IMR-90 (cell line): ENCODE measurements at regions not wholly inside any gene's neighbourhood (a gene's known extent, or its start where the extent isn't known, plus 50 kb on each side); places are given as distances from the start of the nearest gene placed in this dataset.

Experiments
- ATAC-seq: fragments of 200-7000 bp; cut with Tn5 transposase; 2 replicates; pipeline ENCODE4 v1.9.1; 2020; ENCODE audit warnings: low read depth, mild to moderate bottlenecking, moderate library complexity
- BruUV-seq: library from RNA; stranded (reverse); fragments of 400-500 nt; replicated peaks from 2 replicates; lab custom pipeline; 2021; lab: Mats Ljungman, UMichigan
- CTCF ChIA-PET: fragments of 300-600 bp; formaldehyde crosslinking; extraction: SDS; loops from one replicate; lab custom pipeline; 2021; ENCODE audit warnings: antibody characterized with exemption; lab: Yijun Ruan, JAX
- POLR2A ChIA-PET: fragments of 300-600 bp; sonication (Branson Sonifier 250); formaldehyde crosslinking; loops from one replicate; lab custom pipeline; 2022; ENCODE audit warnings: antibody characterized with exemption; ENCODE audit not compliant: unreplicated experiment; lab: Charles Lee
- DNase-seq: peaks from one replicate; pipeline ENCODE4 v3.0.0; 2013
- H2AFZ ChIP-seq: replicated peaks from 2 replicates; pipeline ENCODE3; 2013; ENCODE audit warnings: low read length, mild to moderate bottlenecking; ENCODE audit not compliant: poor library complexity
- H2AK5ac ChIP-seq: 2 replicates; pipeline ENCODE4 v1.6.1; 2013; ENCODE audit warnings: low read depth, low read length, inconsistent platforms
- H2AK9ac ChIP-seq: replicated peaks from 2 replicates; pipeline ENCODE3; 2013; ENCODE audit warnings: mild to moderate bottlenecking, low read depth, low read length, moderate library complexity; ENCODE audit not compliant: poor library complexity
- H2BK120ac ChIP-seq: 2 replicates; pipeline ENCODE4 v1.6.1; 2013; ENCODE audit warnings: low read depth, low read length, inconsistent platforms
- H2BK15ac ChIP-seq: 3 replicates; pipeline ENCODE4 v1.6.1; 2013; ENCODE audit warnings: low read depth, low read length, inconsistent platforms
- H2BK20ac ChIP-seq: 2 replicates; pipeline ENCODE4 v1.6.1; 2013; ENCODE audit warnings: low read depth, mild to moderate bottlenecking, inconsistent platforms, low read length, moderate library complexity
- H2BK5ac ChIP-seq: 2 replicates; pipeline ENCODE4 v1.6.1; 2013; ENCODE audit warnings: mild to moderate bottlenecking, low read depth, low read length, inconsistent platforms; ENCODE audit not compliant: poor library complexity, severe bottlenecking
- H3K14ac ChIP-seq: replicated peaks from 2 replicates; pipeline ENCODE4 v1.6.1; 2013; ENCODE audit warnings: low read depth, low read length, inconsistent platforms
- H3K18ac ChIP-seq: 2 replicates; pipeline ENCODE4 v1.6.1; 2013; ENCODE audit warnings: low read depth, low read length, control low read depth
- H3K23ac ChIP-seq: 2 replicates; pipeline ENCODE4 v1.6.1; 2013; ENCODE audit warnings: low read depth, low read length, inconsistent platforms
- H3K27ac ChIP-seq: 2 replicates; pipeline ENCODE4 v1.5.1; 2013; ENCODE audit warnings: mild to moderate bottlenecking, control low read depth, low read length; ENCODE audit not compliant: insufficient read depth
- H3K27me3 ChIP-seq: 2 replicates; pipeline ENCODE4 v1.6.1; 2013; ENCODE audit warnings: low read length; ENCODE audit not compliant: control insufficient read depth, insufficient read depth
- H3K36me3 ChIP-seq: 2 replicates; pipeline ENCODE4 v1.6.1; 2013; ENCODE audit warnings: low read length, mixed read lengths; ENCODE audit not compliant: control insufficient read depth, insufficient read depth
- H3K4ac ChIP-seq: 2 replicates; pipeline ENCODE4 v1.6.1; 2013; ENCODE audit warnings: low read depth, low read length, inconsistent platforms
- H3K4me1 ChIP-seq: 2 replicates; pipeline ENCODE4 v1.6.1; 2013; ENCODE audit warnings: low read length, mixed read lengths; ENCODE audit not compliant: control insufficient read depth, insufficient read depth
- H3K4me2 ChIP-seq: 2 replicates; pipeline ENCODE4 v1.6.1; 2013; ENCODE audit warnings: low read depth, mild to moderate bottlenecking, control low read depth, low read length, moderate library complexity
- H3K4me3 ChIP-seq: 2 replicates; pipeline ENCODE4 v1.5.1; 2013; ENCODE audit warnings: low read depth, mild to moderate bottlenecking, control low read depth, low read length, moderate library complexity; ENCODE audit not compliant: insufficient read depth
- H3K56ac ChIP-seq: 2 replicates; pipeline ENCODE4 v1.6.1; 2013; ENCODE audit warnings: low read length, inconsistent platforms; ENCODE audit not compliant: insufficient read depth; ENCODE audit errors: extremely low read depth
- H3K79me1 ChIP-seq, 2 experiments: 2 replicates each; pipeline ENCODE4 v1.6.1; 2013; ENCODE audit warnings: low read length in 2 of 2, inconsistent platforms in 1 of 2, low read depth in 1 of 2
- H3K9ac ChIP-seq: 2 replicates; pipeline ENCODE4 v1.6.1; 2013; ENCODE audit warnings: low read depth, low read length, control low read depth
- H3K9me1 ChIP-seq: 2 replicates; pipeline ENCODE4 v1.6.1; 2013; ENCODE audit warnings: low read length, inconsistent platforms; ENCODE audit not compliant: insufficient read depth
- H3K9me3 ChIP-seq: 2 replicates; pipeline ENCODE4 v1.6.1; 2013; ENCODE audit warnings: low read length; ENCODE audit not compliant: control insufficient read depth, insufficient read depth
- H4K20me1 ChIP-seq: 2 replicates; pipeline ENCODE4 v1.6.1; 2013; ENCODE audit warnings: low read length, inconsistent platforms; ENCODE audit not compliant: insufficient read depth
- H4K5ac ChIP-seq: 2 replicates; pipeline ENCODE4 v1.6.1; 2013; ENCODE audit warnings: mild to moderate bottlenecking, low read depth, low read length, control low read depth
- H4K8ac ChIP-seq, 2 experiments: 2 replicates each; pipeline ENCODE4 v1.6.1; 2013; ENCODE audit warnings: low read depth in 2 of 2, low read length in 2 of 2, control low read depth in 1 of 2, inconsistent platforms in 1 of 2
- H4K91ac ChIP-seq: 2 replicates; pipeline ENCODE4 v1.6.1; 2013; ENCODE audit warnings: low read depth, low read length, inconsistent platforms; ENCODE audit not compliant: insufficient read depth
- ELK1 ChIP-seq: fragments of 150-350 bp; IDR thresholded peaks from 2 replicates; pipeline ENCODE4 v1.6.1; 2016; ENCODE audit warnings: low read depth, mild to moderate bottlenecking, low read length, moderate library complexity, borderline replicate concordance
- MXI1 ChIP-seq: IDR thresholded peaks from 2 replicates; pipeline ENCODE4 v1.6.1; 2012; ENCODE audit warnings: low read depth, mild to moderate bottlenecking, low read length, moderate library complexity, borderline replicate concordance
- NFE2L2 ChIP-seq: fragments of 150-350 bp; IDR thresholded peaks from 2 replicates; pipeline ENCODE4 v1.6.1; 2016; ENCODE audit warnings: low read depth, mild to moderate bottlenecking, low read length
- POLR2A ChIP-seq: IDR thresholded peaks from 2 replicates; pipeline ENCODE4 v1.6.1; 2012; ENCODE audit warnings: mild to moderate bottlenecking, low read depth, low read length
- RFX5 ChIP-seq: IDR thresholded peaks from 2 replicates; pipeline ENCODE4 v1.8.0; 2012; ENCODE audit warnings: low read depth, mild to moderate bottlenecking, low read length, moderate library complexity
- WGBS, 2 experiments: methylation state at CpG; one replicate each; pipeline versions ENCODE4 v1.1.5 to v1.1.7; 2013; ENCODE audit warnings: missing lambda C conversion rate in 2 of 2; ENCODE audit not compliant: insufficient read length in 1 of 2; ENCODE audit errors: extremely low coverage in 2 of 2; 5-methylcytosine and 5-hydroxymethylcytosine counted together
- dilution Hi-C: fragments of 300-500 bp; cut with HindIII; formaldehyde crosslinking; loops from one replicate; pipeline ENCODE4 v1.14.3; 2018; ENCODE audit warnings: low sequenced_read_pairs; ENCODE audit not compliant: unreplicated experiment
- in situ Hi-C: fragments of 300-500 bp; cut with MboI; formaldehyde crosslinking; loops from 3 replicates; pipeline ENCODE4 v1.14.3; 2019; ENCODE audit warnings: low sequenced_read_pairs, inconsistent platforms, mixed read lengths
- intact Hi-C: fragments of 100-400 bp; cut with micrococcal nuclease; formaldehyde crosslinking; loops from 2 replicates; pipeline ENCODE4 v1.10.0; 2022
- TF ChIP-seq, protein P1 (sequence below): conservative IDR thresholded peaks from 2 replicates; pipeline ENCODE4 v1.5.1; 2012; ENCODE audit warnings: mild to moderate bottlenecking, low read depth, low read length, improper control_type of control experiment

DNA sequence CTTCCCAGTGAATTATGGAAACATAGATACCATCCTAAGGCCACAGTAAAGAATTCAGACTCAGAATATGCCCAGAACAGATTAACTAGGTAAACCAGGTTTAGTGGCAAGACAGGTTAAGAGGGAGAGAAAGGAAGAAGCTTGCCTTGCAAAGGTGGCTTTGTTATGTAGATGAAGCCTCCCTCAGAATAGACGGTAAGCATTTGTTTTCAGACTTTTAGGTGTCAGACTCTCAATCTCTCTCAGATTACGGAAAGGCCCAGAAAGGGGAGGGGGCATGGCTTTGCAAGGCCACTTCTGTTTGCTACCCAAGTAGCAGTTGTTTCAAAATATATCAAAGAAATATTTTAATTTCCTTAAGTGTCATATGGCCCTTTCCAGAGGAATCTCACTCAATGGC is 457.1 kb upstream of the BOD1L1 start:
- Histone ChIP-seq H3K79me1 (no peaks in the 10 kb centered on the region), H3K14ac (no peak overlapping the region), H3K18ac (no peak overlapping the region), H3K9me3 (no peaks in the 10 kb centered on the region), H2AFZ (no peak overlapping the region), H3K4me2 (no peak overlapping the region), H3K27ac (no peak overlapping the region), H3K27me3 (no peaks in the 10 kb centered on the region), H3K36me3 (no peaks in the 10 kb centered on the region), H2AK5ac (no peak overlapping the region), H2AK9ac (no peak overlapping the region), H2BK20ac (no peak overlapping the region), H4K20me1 (no peaks in the 10 kb centered on the region), H2BK120ac (no peak overlapping the region), H3K23ac (no peak overlapping the region), H3K4me3 (no peak overlapping the region), H4K91ac (no peak overlapping the region), H3K4me1 (no peaks in the 10 kb centered on the region), H3K4ac (no peak overlapping the region), H3K9ac (no peak overlapping the region), H2BK5ac (no peak overlapping the region), H4K5ac (no peak overlapping the region), H4K8ac (no peak overlapping the region), H3K56ac (no peak overlapping the region), H2BK15ac (no peak overlapping the region), H3K9me1 (no peaks in the 10 kb centered on the region)
- intact Hi-C loops = no loop called here
- DNase-seq (no peak), ATAC-seq (no peak)
- in situ Hi-C loops = no loop called here
- dilution Hi-C loops = no loop called here
- WGBS, 2 experiments = 0% methylated on average over 1 of the region's 2 CpGs; no CpG with 5 or more reads in 1 of the 2 experiments
- TF ChIP-seq MXI1 = no peak
- no peak for TF ChIP-seq NFE2L2
- TF ChIP-seq, protein P1, sequence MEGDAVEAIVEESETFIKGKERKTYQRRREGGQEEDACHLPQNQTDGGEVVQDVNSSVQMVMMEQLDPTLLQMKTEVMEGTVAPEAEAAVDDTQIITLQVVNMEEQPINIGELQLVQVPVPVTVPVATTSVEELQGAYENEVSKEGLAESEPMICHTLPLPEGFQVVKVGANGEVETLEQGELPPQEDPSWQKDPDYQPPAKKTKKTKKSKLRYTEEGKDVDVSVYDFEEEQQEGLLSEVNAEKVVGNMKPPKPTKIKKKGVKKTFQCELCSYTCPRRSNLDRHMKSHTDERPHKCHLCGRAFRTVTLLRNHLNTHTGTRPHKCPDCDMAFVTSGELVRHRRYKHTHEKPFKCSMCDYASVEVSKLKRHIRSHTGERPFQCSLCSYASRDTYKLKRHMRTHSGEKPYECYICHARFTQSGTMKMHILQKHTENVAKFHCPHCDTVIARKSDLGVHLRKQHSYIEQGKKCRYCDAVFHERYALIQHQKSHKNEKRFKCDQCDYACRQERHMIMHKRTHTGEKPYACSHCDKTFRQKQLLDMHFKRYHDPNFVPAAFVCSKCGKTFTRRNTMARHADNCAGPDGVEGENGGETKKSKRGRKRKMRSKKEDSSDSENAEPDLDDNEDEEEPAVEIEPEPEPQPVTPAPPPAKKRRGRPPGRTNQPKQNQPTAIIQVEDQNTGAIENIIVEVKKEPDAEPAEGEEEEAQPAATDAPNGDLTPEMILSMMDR = no peak
- no peak for TF ChIP-seq ELK1
- no peak for TF ChIP-seq POLR2A
- no peak for TF ChIP-seq RFX5
- CTCF ChIA-PET = interaction anchor here (0.6 kb wide), 1 partner anchor 1179 kb away, joined by 3 read pairs; no protein-coding TSS in a partner anchor
- BruUV-seq = no TSS peak
- POLR2A ChIA-PET = no interaction called here
